Liver (tissue), 3 donors: ENCODE measurements at regions not wholly inside any gene's neighbourhood (a gene's known extent, or its start where the extent isn't known, plus 50 kb on each side); places are given as distances from the start of the nearest gene placed in this dataset.

Experiments used
- CTCF ChIP-seq: fragments of 150-350 bp; IDR thresholded peaks from 2 replicates; pipeline ENCODE4 v1.5.1; 2017; ENCODE audit warnings: improper control_type of control experiment, low read depth, low read length; ENCODE audit not compliant: missing input control
- TAF1 ChIP-seq: conservative IDR thresholded peaks from 2 replicates; pipeline ENCODE4 v1.6.1; 2016; ENCODE audit warnings: antibody characterized with exemption, mild to moderate bottlenecking
- TF ChIP-seq, protein P1 (sequence below): IDR thresholded peaks from 2 replicates; pipeline ENCODE4 v1.6.1; 2016; ENCODE audit warnings: antibody characterized with exemption
- donor health status: healthy.
- donor health status: healthy.

- TF ChIP-seq CTCF (no peak), TAF1 (no peak)
- TF ChIP-seq, protein P1, sequence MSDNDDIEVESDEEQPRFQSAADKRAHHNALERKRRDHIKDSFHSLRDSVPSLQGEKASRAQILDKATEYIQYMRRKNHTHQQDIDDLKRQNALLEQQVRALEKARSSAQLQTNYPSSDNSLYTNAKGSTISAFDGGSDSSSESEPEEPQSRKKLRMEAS: no peak
These were observed 827.6 kb downstream of the DACH1 start for GRCh38 chr13:71039440-71039839.
